ENCODE measurements at regions not wholly inside any gene's neighbourhood (a gene's known extent, or its start where the extent isn't known, plus 50 kb on each side); places are given as distances from the start of the nearest gene placed in this dataset.

GRCh38 chr3:15905041-15905440 lies 107.3 kb upstream of the ANKRD28 start:
- TF ChIP-seq FOXK2 (IDR thresholded peaks at IDR 0.05) (no peak), FOXM1 (IDR thresholded peaks at IDR 0.05; ENCODE audit: borderline replicate concordance) (no peak), ARNT (IDR thresholded peaks at IDR 0.05) (no peak), BHLHE40 (IDR thresholded peaks at IDR 0.05; ENCODE audit: borderline replicate concordance) (no peak), SP1 (IDR thresholded peaks at IDR 0.05) (no peak), NFRKB (IDR thresholded peaks at IDR 0.05) (no peak), ZNF384 (IDR thresholded peaks at IDR 0.05) (no peak), TARDBP (IDR thresholded peaks at IDR 0.05) (no peak), SUZ12 (IDR thresholded peaks at IDR 0.05) (no peak), L3MBTL2 (conservative IDR thresholded peaks at IDR 0.05) (no peak), LEF1 (IDR thresholded peaks at IDR 0.05; ENCODE audit: borderline replicate concordance) (no peak)

Measured in HEK293T (cell line).